Gastrocnemius medialis (tissue), 4 donors: ENCODE measurements at regions not wholly inside any gene's neighbourhood (a gene's known extent, or its start where the extent isn't known, plus 50 kb on each side); places are given as distances from the start of the nearest gene placed in this dataset.
"Not testable (repeated sequence)": the region's sequence is repeated elsewhere in the genome, so short reads cannot be mapped to it uniquely, and the experiment has no call there.

Experiments
- ATAC-seq, 2 donors: fragments of 150-250 bp; one replicate each; pipeline ENCODE4 v1.9.1; 2016
- DNase-seq, 2 donors: peaks; one replicate each; pipeline ENCODE4 v3.0.0-alpha.2; 2019
- H3K27ac ChIP-seq, 4 donors: fragments of 200-600 bp; sonication (generic); 1 replicate in 1 of 4; 2 replicates in 3 of 4; pipeline ENCODE4 v1.5.1; 2016 to 2018; ENCODE audit warnings: mild to moderate bottlenecking in 2 of 4, moderate library complexity in 1 of 4
- H3K27me3 ChIP-seq, 3 donors: fragments of 200-600 bp; sonication (generic) in 2 of 3; 1 replicate in 1 of 3; 2 replicates in 2 of 3; pipeline versions ENCODE4 v1.5.1 to v1.6.0; 2016 to 2019; ENCODE audit warnings: mild to moderate bottlenecking in 1 of 3, moderate library complexity in 1 of 3
- H3K36me3 ChIP-seq, 2 donors: fragments of 200-600 bp; sonication (generic) in 1 of 2; one replicate each; pipeline ENCODE4 v1.5.1; 2017 to 2018
- H3K4me1 ChIP-seq, 2 donors: fragments of 200-600 bp; sonication (generic) in 1 of 2; one replicate each; pipeline ENCODE4 v1.5.1; 2016 to 2017; ENCODE audit warnings: mild to moderate bottlenecking in 2 of 2
- H3K4me3 ChIP-seq, 4 donors: fragments of 200-600 bp; sonication (generic) in 3 of 4; 1 replicate in 1 of 4; 2 replicates in 3 of 4; pipeline ENCODE4 v1.5.1; 2016 to 2019; ENCODE audit warnings: mild to moderate bottlenecking in 2 of 4
- H3K9me3 ChIP-seq, 3 donors: fragments of 200-600 bp; sonication (generic) in 2 of 3; 1 replicate in 1 of 3; 2 replicates in 2 of 3; pipeline ENCODE4 v1.5.1; 2016 to 2019
- POLR2A ChIP-seq, 2 donors: fragments of 450-650 bp; IDR thresholded peaks; one replicate each; pipeline ENCODE4 v1.6.1; 2017; ENCODE audit warnings: antibody characterized with exemption in 2 of 2, mild to moderate bottlenecking in 2 of 2, moderate library complexity in 2 of 2
- in situ Hi-C, 4 donors: fragments of 200-750 bp; cut with MboI; loops; one replicate each; pipeline versions ENCODE4 v1.15.0 to v1.8.0; 2017; ENCODE audit warnings: low sequenced_read_pairs in 4 of 4
- intact Hi-C: fragments of 100-400 bp; cut with DNase I; formaldehyde crosslinking; loops from one replicate; pipeline ENCODE4 v1.15.1; 2023; ENCODE audit warnings: low total_unique reads
- TF ChIP-seq, protein P1 (sequence below), 5 experiments: fragments of 450-650 bp in 3 of 5; fragments of 200-600 bp in 2 of 5; sonication (generic) in 2 of 5; IDR thresholded peaks in 4 of 5; conservative IDR thresholded peaks in 1 of 5; 1 replicate in 4 of 5; 2 replicates in 1 of 5; pipeline ENCODE4 v1.5.1; 2016 to 2019; ENCODE audit warnings: antibody characterized with exemption in 5 of 5, mild to moderate bottlenecking in 3 of 5, moderate library complexity in 3 of 5

- H3K27me3 ChIP-seq, intact Hi-C loops, H3K4me1 ChIP-seq, H3K4me3 ChIP-seq, in situ Hi-C loops, ATAC-seq, H3K9me3 ChIP-seq, H3K36me3 ChIP-seq, DNase-seq, H3K27ac ChIP-seq: not testable (repeated sequence)
Measured at GRCh38 chr2:90123409-90123808, 1431.9 kb downstream of the RPIA start.

DNA sequence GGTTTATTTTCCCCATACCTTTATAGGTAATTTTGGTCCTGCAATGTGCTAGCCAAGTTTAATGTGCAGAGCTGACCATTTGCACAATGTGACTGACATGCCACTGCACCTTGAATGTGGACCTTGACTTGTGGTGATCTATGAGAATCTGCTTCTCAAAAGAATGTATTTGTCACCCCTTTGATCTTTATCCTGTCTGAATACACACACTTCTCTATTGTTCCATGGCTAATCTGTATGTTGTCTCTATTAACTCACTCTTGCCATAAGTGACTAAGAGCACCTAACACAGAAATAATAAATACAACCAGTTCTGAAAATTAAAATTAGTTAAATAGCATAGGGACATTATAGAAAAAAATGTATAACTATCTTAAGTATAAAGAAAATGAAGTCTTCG is 1447.6 kb downstream of the RPIA start:
- H3K36me3 ChIP-seq, H3K9me3 ChIP-seq, in situ Hi-C loops, intact Hi-C loops, H3K4me3 ChIP-seq, ATAC-seq, H3K27me3 ChIP-seq, H3K4me1 ChIP-seq, DNase-seq, H3K27ac ChIP-seq: not testable (repeated sequence)

GRCh38 chr2:90141558-90141957 is 1450.1 kb downstream of the RPIA start:
- intact Hi-C loops, in situ Hi-C loops, H3K36me3 ChIP-seq, H3K27ac ChIP-seq, H3K27me3 ChIP-seq, H3K9me3 ChIP-seq, DNase-seq, H3K4me1 ChIP-seq, H3K4me3 ChIP-seq, ATAC-seq: not testable (repeated sequence)

- intact Hi-C loops, H3K27ac ChIP-seq, H3K27me3 ChIP-seq, H3K36me3 ChIP-seq, H3K4me3 ChIP-seq, DNase-seq, in situ Hi-C loops, ATAC-seq, H3K4me1 ChIP-seq, H3K9me3 ChIP-seq: not testable (repeated sequence)
Measured at GRCh38 chr2:90151805-90152204, 1460.3 kb downstream of the RPIA start.

- H3K9me3 ChIP-seq, H3K4me3 ChIP-seq, ATAC-seq, H3K4me1 ChIP-seq, in situ Hi-C loops, DNase-seq, intact Hi-C loops, H3K36me3 ChIP-seq, H3K27ac ChIP-seq, H3K27me3 ChIP-seq: not testable (repeated sequence)
Measured at GRCh38 chr2:90170978-90171377, 1479.5 kb downstream of the RPIA start.

DNA sequence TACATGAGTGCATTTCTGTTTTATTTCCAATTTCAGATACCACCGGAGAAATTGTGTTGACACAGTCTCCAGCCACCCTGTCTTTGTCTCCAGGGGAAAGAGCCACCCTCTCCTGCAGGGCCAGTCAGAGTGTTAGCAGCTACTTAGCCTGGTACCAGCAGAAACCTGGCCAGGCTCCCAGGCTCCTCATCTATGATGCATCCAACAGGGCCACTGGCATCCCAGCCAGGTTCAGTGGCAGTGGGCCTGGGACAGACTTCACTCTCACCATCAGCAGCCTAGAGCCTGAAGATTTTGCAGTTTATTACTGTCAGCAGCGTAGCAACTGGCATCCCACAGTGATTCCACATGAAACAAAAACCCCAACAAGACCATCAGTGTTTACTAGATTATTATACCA is 1481.6 kb downstream of the RPIA start:
- DNase-seq, ATAC-seq, in situ Hi-C loops, intact Hi-C loops, H3K36me3 ChIP-seq, H3K27me3 ChIP-seq, H3K27ac ChIP-seq, H3K4me1 ChIP-seq, H3K9me3 ChIP-seq, H3K4me3 ChIP-seq: not testable (repeated sequence)

DNA sequence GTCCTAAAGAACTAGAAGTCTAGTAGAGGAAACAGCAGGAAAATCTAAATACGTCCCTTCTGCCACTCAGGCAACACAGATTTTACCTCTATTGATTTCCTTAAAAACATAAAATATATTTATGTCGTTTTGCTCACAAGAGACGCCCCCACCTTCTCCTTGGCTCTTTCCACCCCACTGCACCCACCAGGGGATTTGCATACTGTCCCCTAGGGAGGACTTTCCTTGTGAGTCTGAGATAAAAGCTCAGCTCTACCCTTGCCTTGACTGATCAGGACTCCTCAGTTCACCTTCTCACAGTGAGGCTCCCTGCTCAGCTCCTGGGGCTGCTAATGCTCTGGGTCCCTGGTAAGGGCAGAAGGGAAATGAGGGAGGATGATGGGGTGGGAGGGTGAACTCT is 1488.1 kb downstream of the RPIA start:
- ATAC-seq, in situ Hi-C loops: not testable (repeated sequence)

DNA sequence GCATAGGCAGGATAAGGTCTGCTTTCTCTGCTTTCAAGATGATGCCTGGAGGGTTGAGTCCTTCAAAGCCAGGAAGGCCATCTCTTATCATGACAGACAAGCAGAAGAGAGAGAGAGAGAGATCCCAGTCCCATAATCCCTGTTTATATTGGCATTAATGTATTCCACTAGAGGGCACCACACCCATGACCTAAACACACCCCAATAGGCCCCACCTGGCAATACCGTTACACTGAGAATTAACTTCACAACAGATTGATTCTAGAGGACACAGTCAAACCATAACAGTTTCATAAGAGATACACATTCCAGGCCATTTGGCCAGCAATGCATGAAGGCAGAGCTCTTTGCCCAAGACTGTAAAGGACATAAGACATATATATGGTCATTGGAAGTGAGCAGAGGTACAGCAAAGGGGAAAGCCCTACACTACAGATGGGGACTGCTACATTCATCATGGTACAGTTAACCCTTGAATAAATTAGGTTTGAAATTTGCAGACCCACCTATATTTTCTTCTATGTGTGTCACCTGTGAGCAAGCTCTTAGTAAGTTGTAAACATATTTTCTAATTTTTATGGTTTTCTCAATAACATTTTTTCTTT is 1516.1 kb downstream of the RPIA start:
- Histone ChIP-seq H3K9me3 (no peaks in the 10 kb centered on the region), H3K27me3 (no peaks in the 10 kb centered on the region), H3K4me3 (no peak overlapping the region), H3K4me1 (no peaks in the 10 kb centered on the region), H3K36me3 (no peaks in the 10 kb centered on the region), H3K27ac (no peak overlapping the region)
- DNase-seq (no peak), ATAC-seq (no peak)
- intact Hi-C loops (no loop called here), in situ Hi-C loops (no loop called here)
- TF ChIP-seq POLR2A (IDR thresholded peaks at IDR 0.05) = no peak
- TF ChIP-seq, protein P1, sequence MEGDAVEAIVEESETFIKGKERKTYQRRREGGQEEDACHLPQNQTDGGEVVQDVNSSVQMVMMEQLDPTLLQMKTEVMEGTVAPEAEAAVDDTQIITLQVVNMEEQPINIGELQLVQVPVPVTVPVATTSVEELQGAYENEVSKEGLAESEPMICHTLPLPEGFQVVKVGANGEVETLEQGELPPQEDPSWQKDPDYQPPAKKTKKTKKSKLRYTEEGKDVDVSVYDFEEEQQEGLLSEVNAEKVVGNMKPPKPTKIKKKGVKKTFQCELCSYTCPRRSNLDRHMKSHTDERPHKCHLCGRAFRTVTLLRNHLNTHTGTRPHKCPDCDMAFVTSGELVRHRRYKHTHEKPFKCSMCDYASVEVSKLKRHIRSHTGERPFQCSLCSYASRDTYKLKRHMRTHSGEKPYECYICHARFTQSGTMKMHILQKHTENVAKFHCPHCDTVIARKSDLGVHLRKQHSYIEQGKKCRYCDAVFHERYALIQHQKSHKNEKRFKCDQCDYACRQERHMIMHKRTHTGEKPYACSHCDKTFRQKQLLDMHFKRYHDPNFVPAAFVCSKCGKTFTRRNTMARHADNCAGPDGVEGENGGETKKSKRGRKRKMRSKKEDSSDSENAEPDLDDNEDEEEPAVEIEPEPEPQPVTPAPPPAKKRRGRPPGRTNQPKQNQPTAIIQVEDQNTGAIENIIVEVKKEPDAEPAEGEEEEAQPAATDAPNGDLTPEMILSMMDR (IDR thresholded peaks at IDR 0.05 in 4 of 5, conservative IDR thresholded peaks at IDR 0.05 in 1 of 5) = no peak

More for the DNA sequence above, 1488.1 kb downstream of the RPIA start:
- intact Hi-C loops, H3K27me3 ChIP-seq, H3K4me1 ChIP-seq, DNase-seq, H3K36me3 ChIP-seq, H3K4me3 ChIP-seq, H3K9me3 ChIP-seq, H3K27ac ChIP-seq: not testable (repeated sequence)
